SIG-M5 (cell line): ENCODE measurements at regions not wholly inside any gene's neighbourhood (a gene's known extent, or its start where the extent isn't known, plus 50 kb on each side); places are given as distances from the start of the nearest gene placed in this dataset.

Experiments
- DNase-seq: peaks from one replicate; lab custom pipeline; 2025; lab: John Stamatoyannopoulos, UW

DNA sequence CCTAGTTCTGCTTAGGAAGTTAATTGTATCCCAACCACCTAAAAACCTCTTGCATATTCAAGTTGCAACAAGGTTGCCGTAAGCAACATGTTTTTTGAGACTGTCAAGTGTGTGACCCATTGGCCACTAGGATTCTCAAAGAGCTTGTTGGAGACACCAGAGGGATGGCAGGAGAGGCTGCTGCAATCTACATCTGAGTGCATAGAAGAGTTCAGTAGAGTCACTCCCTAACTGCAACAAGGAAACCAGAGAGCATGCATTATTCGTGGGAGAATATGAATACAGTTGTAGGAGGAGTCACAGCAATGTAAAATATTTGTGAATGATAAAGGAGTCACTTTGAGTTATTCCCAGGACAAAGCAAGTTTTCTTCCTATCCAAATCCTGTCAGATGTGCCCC, 538.6 kb downstream of the TNS3 start:
- DNase-seq: no peak

DNA sequence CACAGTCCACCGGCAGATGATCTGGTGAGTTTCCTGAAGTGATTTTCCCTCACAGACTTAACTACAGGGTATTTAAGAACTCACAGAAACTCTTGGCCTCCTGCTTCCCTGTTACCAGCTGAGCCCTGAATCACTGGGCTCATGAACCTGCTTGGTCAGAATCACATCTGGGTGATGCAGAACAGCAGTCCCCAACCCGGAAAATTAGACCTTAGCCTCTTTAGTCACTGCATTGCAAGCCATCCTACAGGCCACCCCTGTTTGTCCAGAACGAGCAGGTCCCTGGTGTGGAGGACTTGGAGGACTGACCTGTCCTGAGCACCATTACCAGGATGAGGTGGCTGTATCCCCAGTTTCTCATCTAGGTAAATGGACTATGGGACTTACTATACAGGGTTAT, 539.2 kb downstream of the TNS3 start:
- DNase-seq: no peak

GRCh38 chr7:47040795-47041347, 541.0 kb downstream of the TNS3 start:
- DNase-seq: no peak

DNA sequence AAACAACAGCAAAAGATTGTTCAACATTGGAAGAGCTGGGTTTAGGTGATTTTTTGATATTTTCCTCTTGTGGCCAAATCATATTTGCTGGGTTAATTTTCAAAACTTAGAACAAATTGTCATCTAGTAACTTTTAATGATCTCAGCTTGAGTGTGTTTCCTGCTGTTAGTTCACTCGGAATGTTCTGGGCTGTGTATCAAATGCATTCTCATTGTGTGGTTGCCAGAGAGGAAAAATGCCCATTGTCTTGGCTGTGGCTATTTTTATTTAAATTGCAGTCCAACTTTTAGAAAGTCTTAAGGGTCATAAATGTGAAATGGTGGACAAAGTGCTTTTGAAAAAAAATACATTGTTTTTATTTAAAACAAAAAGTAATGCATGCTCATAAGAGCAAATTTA, 542.0 kb downstream of the TNS3 start:
- no peak for DNase-seq

GRCh38 chr7:47039089-47039648, 542.7 kb downstream of the TNS3 start:
- DNase-seq: no peak

GRCh38 chr7:47038621-47039020, 543.3 kb downstream of the TNS3 start:
- DNase-seq: no peak

GRCh38 chr7:47037607-47038006, 544.3 kb downstream of the TNS3 start:
- no peak for DNase-seq

- no peak for DNase-seq
Measured at GRCh38 chr7:47036909-47037308, 545.0 kb downstream of the TNS3 start.

DNA sequence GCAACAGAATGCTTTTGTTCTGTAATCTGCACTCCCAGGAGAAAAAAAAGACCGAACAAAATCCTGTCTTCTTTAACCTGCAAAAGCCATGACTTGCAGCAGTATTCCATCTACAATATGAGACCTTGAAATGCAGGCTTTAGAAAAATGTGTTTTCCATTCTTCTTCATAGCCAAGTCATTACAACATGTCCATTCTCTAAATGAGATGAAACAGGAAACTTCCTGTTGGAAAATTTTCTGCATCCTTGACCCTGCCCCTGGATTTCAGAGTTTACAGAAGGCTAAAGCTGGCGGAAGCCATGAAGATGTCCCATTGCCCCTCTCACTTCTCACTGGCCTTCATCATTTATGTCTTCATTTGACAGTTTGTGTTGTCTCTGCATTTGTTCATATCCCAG, 546.4 kb downstream of the TNS3 start:
- no peak for DNase-seq

- DNase-seq: no peak
Measured at GRCh38 chr7:47034180-47034579, 547.7 kb downstream of the TNS3 start.

GRCh38 chr7:47032536-47032908, 549.4 kb downstream of the TNS3 start:
- no peak for DNase-seq

DNA sequence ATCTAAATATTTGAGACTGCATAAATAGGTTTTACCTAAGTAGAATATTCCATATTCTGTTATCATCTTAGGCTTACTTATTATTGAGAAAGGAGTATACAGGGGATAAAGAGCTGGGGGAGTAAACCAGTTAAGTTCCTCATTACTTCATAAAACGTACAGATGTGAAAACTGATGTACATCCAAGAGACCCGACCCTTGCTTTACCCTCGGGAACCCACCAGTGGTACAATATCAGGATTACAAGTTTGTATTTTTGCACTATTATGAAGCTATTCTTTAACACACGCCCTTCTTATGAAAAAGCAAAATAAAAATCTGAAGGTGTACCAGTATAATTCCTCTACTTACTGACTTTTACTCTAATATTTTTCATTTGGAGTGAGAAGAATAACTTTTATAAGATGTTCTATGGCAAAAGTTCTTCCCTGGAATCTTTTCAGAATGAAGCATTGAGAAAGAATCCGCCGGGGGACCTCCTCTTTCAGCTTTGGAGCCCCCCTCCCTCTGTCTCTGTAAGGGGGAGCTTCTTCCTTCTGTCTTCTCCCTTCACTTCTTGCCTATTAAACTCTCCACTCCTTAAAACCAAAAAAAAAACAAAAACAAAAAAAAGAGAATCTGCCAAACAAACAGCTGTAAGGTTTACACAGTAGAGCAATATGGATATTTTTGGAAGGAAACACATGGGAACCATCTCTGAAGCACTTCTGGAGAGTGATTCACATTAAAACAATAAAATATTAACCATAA, 550.0 kb downstream of the TNS3 start:
- DNase-seq: no peak

DNA sequence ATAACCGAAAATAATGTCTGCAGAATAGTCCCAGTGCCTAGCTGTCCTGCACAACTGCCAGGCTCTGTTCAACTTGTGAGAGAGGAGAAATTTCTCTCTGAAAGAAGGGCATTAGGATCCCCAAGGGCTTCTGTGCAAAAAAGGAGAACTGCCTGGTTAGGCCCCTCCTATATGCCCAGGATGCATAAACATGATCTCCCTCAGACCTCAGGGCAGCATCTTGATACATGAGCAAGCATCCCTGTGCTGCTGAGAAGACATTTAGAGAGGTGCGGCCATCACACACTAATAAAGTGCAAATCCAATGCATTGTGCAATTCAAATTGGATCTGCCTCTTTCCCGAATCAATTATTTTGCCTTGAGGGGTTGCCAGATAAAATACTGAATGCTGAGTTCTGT, 553.6 kb downstream of the TNS3 start:
- DNase-seq: no peak

GRCh38 chr7:47027695-47028240, 554.1 kb downstream of the TNS3 start:
- DNase-seq: no peak

DNA sequence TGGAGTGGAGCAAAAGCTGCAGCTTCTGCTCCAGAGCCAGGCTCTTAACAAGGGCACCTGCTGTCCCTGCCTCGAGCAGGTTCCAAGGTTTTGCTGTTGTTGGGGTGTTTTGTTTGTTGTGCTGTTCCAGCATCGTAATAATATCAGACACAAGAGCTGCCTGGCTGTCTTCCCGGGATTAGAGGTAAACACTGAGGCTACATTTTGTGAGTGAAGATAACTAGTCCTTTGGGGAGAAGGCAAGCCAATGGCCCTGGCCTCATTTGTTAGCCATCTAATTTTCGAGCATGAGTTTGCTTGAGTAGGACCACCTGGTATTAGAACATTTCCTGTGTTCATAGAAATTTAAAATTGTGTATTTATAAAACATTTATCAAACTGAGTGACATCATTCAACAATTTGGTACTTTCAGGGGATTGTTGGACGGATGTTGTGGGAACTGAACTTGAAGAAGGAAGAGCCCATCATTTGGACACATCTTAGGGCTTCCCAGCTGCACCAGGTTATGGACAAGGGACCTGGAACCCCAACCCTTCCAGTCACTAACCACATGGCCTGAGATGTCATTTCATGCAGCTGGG, 555.0 kb downstream of the TNS3 start:
- no peak for DNase-seq

GRCh38 chr7:47024991-47025390, 556.9 kb downstream of the TNS3 start:
- no peak for DNase-seq

GRCh38 chr7:47008461-47008860, 573.5 kb downstream of the TNS3 start:
- no peak for DNase-seq

- no peak for DNase-seq
Measured at GRCh38 chr7:47007471-47007870, 574.4 kb downstream of the TNS3 start.

DNA sequence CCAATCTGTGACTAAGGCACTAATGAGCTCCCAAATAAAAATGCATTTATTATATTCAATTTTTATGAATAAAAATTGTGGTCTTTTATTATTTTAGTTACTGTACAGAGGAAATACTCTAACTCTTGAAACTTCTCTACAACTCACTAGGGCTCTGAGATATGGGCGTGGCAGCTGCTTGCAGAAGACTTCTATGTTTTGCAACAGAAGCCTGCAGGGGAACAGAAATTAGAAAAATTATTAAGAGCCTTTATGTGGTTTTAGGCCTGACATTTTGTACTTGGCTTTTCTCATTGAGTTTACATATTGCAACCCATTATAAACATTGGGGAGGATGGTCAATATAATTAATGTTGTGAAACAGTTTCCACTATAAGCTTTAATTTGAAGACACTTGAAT, 581.4 kb downstream of the TNS3 start:
- no peak for DNase-seq

- DNase-seq: no peak
Measured at GRCh38 chr7:46999866-47000265, 582.0 kb downstream of the TNS3 start.

DNA sequence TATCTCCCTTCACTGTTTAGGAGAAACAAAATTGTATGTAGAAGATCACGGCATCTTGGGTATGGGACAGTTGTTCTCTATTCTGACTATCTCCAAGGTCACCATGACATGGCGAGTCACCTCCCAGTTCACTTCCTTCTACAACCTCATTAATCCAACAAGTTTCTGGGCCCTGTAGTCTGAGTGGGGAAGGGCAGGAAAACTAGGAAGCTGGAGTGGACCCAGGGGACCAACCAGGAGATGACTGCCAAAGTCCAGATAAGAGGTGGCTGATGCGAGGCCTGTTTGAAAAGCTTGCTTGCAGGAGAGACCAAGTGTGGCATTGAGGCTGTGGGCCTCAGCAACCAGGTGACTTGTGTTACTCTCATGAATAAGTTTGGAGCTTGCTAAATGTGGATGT, 584.9 kb downstream of the TNS3 start:
- no peak for DNase-seq

GRCh38 chr7:46993396-46993795, 588.5 kb downstream of the TNS3 start:
- no peak for DNase-seq

- DNase-seq: no peak
Measured at GRCh38 chr7:46990761-46991160, 591.1 kb downstream of the TNS3 start.
